Upper lobe of left lung (tissue), 4 donors: ENCODE measurements at regions not wholly inside any gene's neighbourhood (a gene's known extent, or its start where the extent isn't known, plus 50 kb on each side); places are given as distances from the start of the nearest gene placed in this dataset.

Experiments used
- CTCF ChIP-seq, 6 experiments: fragments of 450-650 bp in 4 of 6; fragments of 200-600 bp in 2 of 6; sonication (generic) in 2 of 6; IDR thresholded peaks; one replicate each; pipeline ENCODE4 v1.5.1; 2016 to 2019; ENCODE audit warnings: antibody characterized with exemption in 6 of 6
- POLR2A ChIP-seq, 4 donors: fragments of 450-650 bp; IDR thresholded peaks; one replicate each; pipeline ENCODE4 v1.5.1; 2016 to 2017; ENCODE audit warnings: antibody characterized with exemption in 4 of 4, mild to moderate bottlenecking in 2 of 4
- POLR2AphosphoS5 ChIP-seq, 2 donors: sonication (generic); formaldehyde crosslinking; IDR thresholded peaks; one replicate each; pipeline ENCODE4 v1.5.1; 2017; ENCODE audit warnings: antibody characterized with exemption in 2 of 2

- TF ChIP-seq CTCF (IDR thresholded peaks at IDR 0.05), result no peak
- TF ChIP-seq POLR2A (IDR thresholded peaks at IDR 0.05), result no peak
- TF ChIP-seq POLR2AphosphoS5 (IDR thresholded peaks at IDR 0.05), result no peak
Observed at GRCh38 chr9:75451505-75451904, 363.2 kb downstream of the OSTF1 start.
